Glutamatergic neuron (in vitro differentiated cells): ENCODE measurements at regions not wholly inside any gene's neighbourhood (a gene's known extent, or its start where the extent isn't known, plus 50 kb on each side); places are given as distances from the start of the nearest gene placed in this dataset.
"Not testable (repeated sequence)": the region's sequence is repeated elsewhere in the genome, so short reads cannot be mapped to it uniquely, and the experiment has no call there.

Source experiments
- DNase-seq: peaks from one replicate; pipeline ENCODE4 v3.0.0; 2022
- H3K27ac Mint-ChIP-seq: one replicate; pipeline ENCODE4 v1.8.0; 2020; ENCODE audit warnings: mild to moderate bottlenecking, mixed read lengths, inconsistent platforms; ENCODE audit not compliant: unreplicated experiment
- H3K27me3 Mint-ChIP-seq: one replicate; pipeline ENCODE4 v1.8.0; 2020; ENCODE audit warnings: mild to moderate bottlenecking, moderate library complexity, mixed read lengths, inconsistent platforms; ENCODE audit not compliant: unreplicated experiment
- H3K36me3 Mint-ChIP-seq: one replicate; pipeline ENCODE4 v1.8.0; 2020; ENCODE audit warnings: mild to moderate bottlenecking, mixed read lengths, inconsistent platforms; ENCODE audit not compliant: unreplicated experiment
- H3K4me1 Mint-ChIP-seq: one replicate; pipeline ENCODE4 v1.8.0; 2020; ENCODE audit warnings: mild to moderate bottlenecking, low read depth, mixed read lengths, inconsistent platforms; ENCODE audit not compliant: unreplicated experiment
- H3K4me3 Mint-ChIP-seq: one replicate; pipeline ENCODE4 v1.8.0; 2020; ENCODE audit warnings: mild to moderate bottlenecking, mixed read lengths, inconsistent platforms; ENCODE audit not compliant: unreplicated experiment
- H3K9me3 Mint-ChIP-seq: one replicate; pipeline ENCODE4 v1.8.0; 2020; ENCODE audit warnings: mild to moderate bottlenecking, moderate library complexity, mixed read lengths, inconsistent platforms; ENCODE audit not compliant: unreplicated experiment
- TF ChIP-seq, protein P1 (sequence below): fragments of 200-600 bp; sonication (generic); IDR thresholded peaks from one replicate; pipeline ENCODE4 v1.5.0; 2021; ENCODE audit not compliant: partially characterized antibody, unreplicated experiment

DNA sequence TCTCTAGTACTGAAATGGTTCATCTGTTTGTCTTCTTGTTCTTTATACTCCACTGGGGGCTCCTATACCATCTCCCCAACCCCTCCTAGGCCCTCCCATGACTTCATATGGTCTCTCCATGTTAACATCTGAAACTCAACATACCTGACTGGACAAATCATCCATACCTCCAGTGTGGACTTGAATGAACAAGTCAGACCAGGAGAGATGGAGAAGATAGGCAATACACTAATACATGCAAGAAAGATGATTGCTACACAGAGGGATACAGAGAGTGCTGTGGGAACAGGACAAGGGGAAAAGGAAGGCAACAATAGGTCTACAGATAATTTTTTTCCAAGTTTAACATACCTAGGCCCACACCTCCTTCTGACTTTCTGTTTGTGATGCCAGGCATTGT is 175.1 kb downstream of the FHIP1A start:
- Mint-ChIP-seq H3K4me3 (no peak overlapping the region), H3K36me3 (no peaks in the 10 kb centered on the region), H3K27me3 (no peaks in the 10 kb centered on the region), H3K27ac (peak overlapping the region; percentile 25), H3K4me1 (peaks cover 22% of the 10 kb centered on the region), H3K9me3 (peaks cover 2% of the 10 kb centered on the region)
- no peak for DNase-seq
- TF ChIP-seq, protein P1, sequence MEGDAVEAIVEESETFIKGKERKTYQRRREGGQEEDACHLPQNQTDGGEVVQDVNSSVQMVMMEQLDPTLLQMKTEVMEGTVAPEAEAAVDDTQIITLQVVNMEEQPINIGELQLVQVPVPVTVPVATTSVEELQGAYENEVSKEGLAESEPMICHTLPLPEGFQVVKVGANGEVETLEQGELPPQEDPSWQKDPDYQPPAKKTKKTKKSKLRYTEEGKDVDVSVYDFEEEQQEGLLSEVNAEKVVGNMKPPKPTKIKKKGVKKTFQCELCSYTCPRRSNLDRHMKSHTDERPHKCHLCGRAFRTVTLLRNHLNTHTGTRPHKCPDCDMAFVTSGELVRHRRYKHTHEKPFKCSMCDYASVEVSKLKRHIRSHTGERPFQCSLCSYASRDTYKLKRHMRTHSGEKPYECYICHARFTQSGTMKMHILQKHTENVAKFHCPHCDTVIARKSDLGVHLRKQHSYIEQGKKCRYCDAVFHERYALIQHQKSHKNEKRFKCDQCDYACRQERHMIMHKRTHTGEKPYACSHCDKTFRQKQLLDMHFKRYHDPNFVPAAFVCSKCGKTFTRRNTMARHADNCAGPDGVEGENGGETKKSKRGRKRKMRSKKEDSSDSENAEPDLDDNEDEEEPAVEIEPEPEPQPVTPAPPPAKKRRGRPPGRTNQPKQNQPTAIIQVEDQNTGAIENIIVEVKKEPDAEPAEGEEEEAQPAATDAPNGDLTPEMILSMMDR = no peak

DNA sequence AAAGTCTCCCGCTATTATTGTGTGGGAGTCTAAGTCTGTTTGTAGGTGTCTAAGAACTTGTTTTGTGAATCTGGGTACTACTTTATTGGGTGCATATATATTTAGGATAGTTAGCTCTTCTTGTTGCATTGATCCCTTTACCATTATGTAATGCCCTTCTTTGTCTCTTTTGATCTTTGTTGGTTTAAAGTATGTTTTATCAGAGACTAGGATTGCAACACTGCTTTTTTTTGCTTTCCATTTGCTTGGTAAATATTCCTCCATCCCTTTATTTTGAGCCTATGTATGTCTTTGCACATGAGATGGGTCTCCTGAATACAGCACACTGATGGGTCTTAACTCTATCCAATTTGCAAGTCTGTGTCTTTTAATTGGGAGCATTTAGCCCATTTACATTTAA is 165.2 kb downstream of the GATB start:
- DNase-seq, H3K27me3 Mint-ChIP-seq, H3K27ac Mint-ChIP-seq, H3K36me3 Mint-ChIP-seq, H3K9me3 Mint-ChIP-seq, H3K4me3 Mint-ChIP-seq, H3K4me1 Mint-ChIP-seq: not testable (repeated sequence)

DNA sequence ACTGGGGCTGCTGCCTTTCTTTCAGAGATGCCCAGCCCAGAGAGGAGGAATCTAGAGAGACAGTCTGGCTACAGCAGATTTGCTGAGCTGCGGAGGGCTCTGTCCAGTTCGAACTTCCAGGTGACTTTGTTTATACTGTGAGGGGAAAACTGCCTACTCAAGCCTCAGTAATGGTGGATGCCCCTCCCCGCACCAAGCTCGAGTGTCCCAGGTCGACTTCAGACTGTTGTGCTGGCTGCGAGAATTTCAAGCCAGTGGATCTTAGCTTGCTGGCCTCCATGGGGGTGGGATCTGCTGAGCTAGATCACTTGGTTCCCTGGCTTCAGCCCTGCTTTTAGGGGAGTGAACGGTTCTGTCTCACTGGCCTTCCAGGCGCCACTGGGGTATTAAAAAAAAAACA is 163.1 kb downstream of the GATB start:
- H3K36me3 Mint-ChIP-seq, H3K4me3 Mint-ChIP-seq, H3K4me1 Mint-ChIP-seq, H3K27ac Mint-ChIP-seq, H3K9me3 Mint-ChIP-seq, DNase-seq, H3K27me3 Mint-ChIP-seq: not testable (repeated sequence)

DNA sequence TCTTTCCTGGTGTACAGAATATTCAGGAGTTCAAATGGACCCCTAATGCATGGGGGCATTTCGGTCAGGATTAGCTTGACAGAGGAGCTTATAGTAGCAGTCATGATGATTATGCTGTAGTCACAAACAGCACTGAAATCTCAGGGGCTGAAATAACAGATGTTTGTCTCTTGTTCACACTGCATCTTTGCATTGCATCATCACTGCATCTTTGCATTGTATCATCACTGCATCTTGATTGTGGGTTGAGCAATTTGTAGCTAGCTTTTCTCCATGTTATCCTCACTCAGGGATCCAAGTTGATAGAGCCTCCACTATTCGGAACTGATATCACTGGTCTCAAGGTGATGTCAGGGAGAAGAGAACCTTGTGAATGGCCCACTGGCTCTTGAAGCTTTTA is 160.9 kb downstream of the GATB start:
- DNase-seq = no peak
- peaks cover 4% of the 10 kb centered on the region for H3K4me1 Mint-ChIP-seq
- TF ChIP-seq, protein P1 = no peak
- H3K9me3 Mint-ChIP-seq = peaks cover 6% of the 10 kb centered on the region
- H3K36me3 Mint-ChIP-seq = no peaks in the 10 kb centered on the region
- no peak overlapping the region for H3K4me3 Mint-ChIP-seq
- H3K27ac Mint-ChIP-seq = no peak overlapping the region
- H3K27me3 Mint-ChIP-seq = peaks cover 3% of the 10 kb centered on the region

DNA sequence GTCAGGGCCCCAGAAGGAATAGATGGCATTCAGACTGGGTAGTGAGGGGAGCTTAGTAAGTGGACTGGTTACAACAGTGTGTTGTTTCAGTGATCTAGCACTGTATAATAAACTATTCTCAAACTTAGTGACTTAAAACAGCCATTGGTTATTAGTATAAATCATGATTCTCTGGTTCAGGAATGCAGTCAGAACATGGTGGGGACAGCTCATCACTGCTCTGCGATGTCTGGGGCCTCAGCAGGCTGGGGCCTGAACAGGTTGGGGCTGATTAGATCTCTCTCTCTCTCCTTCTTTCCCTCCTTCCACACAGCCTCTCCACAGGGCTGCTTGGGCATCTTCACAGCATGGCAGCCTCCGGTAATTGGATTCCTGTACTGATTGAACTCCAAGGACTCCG is 160.4 kb downstream of the GATB start:
- Mint-ChIP-seq H3K4me1 (peaks cover 4% of the 10 kb centered on the region), H3K9me3 (peaks cover 6% of the 10 kb centered on the region), H3K27ac (no peak overlapping the region), H3K4me3 (no peak overlapping the region), H3K27me3 (peaks cover 3% of the 10 kb centered on the region), H3K36me3 (no peaks in the 10 kb centered on the region)
- TF ChIP-seq, protein P1 = no peak
- no peak for DNase-seq

DNA sequence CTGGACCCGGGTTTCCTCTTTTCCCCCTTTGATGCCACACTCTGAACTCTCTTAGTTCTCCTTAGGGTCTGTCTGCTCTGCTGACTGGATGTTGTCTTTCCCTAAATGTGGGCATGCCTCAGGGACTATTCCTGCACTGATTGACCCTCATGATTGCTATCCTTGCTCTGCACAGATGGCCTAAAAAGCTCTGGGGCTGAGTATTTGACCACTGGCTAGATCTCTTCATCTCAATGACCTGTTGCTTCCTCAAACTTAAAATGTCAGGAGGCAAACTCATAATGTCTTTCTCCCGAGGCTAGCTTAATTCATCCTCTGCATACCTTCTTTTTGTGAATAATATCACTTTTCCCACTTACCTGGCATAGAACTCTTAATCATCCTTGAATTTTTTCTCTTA is 157.4 kb downstream of the GATB start:
- H3K4me1 Mint-ChIP-seq = peaks cover 4% of the 10 kb centered on the region
- no peak overlapping the region for H3K27ac Mint-ChIP-seq
- peaks cover 6% of the 10 kb centered on the region for H3K9me3 Mint-ChIP-seq
- H3K4me3 Mint-ChIP-seq = no peak overlapping the region
- H3K36me3 Mint-ChIP-seq = no peaks in the 10 kb centered on the region
- TF ChIP-seq, protein P1 = no peak
- DNase-seq = no peak
- peaks cover 3% of the 10 kb centered on the region for H3K27me3 Mint-ChIP-seq
